ENCODE measurements at regions not wholly inside any gene's neighbourhood (a gene's known extent, or its start where the extent isn't known, plus 50 kb on each side); places are given as distances from the start of the nearest gene placed in this dataset.
"Not testable (repeated sequence)": the region's sequence is repeated elsewhere in the genome, so short reads cannot be mapped to it uniquely, and the experiment has no call there.

- no peak for DNase-seq (ENCODE audit: low spot score)
- H3K4me3 ChIP-seq (ENCODE audit: low read depth, low read length, poor library complexity, severe bottlenecking): no peak overlapping the region
- H3K36me3 ChIP-seq (ENCODE audit: insufficient read depth, low read length, poor library complexity, severe bottlenecking): no peaks in the 10 kb centered on the region
- H3K27ac ChIP-seq (ENCODE audit: low read depth, low read length, poor library complexity, severe bottlenecking): no peak overlapping the region
- peaks cover 5% of the 10 kb centered on the region for H3K9me3 ChIP-seq (ENCODE audit: low read depth, low read length, poor library complexity, severe bottlenecking)
- CTCF ChIA-PET: no interaction called here
- POLR2A ChIA-PET (ENCODE audit: low non-redundant PET): no interaction called here
- intact Hi-C loops (cut with micrococcal nuclease; ENCODE audit: unreplicated experiment): no loop called here
- H3K4me1 ChIP-seq (ENCODE audit: insufficient read depth, low read length, poor library complexity, severe bottlenecking): no peaks in the 10 kb centered on the region
- no TSS peak for BruUV-seq (replicated peaks)
- no peaks in the 10 kb centered on the region for H3K27me3 ChIP-seq (replicated peaks; ENCODE audit: insufficient read depth, low read depth, low read length, poor library complexity)
- TF ChIP-seq CTCF (conservative IDR thresholded peaks at IDR 0.05; ENCODE audit: low read depth, low read length) (no peak), EZH2 (IDR thresholded peaks at IDR 0.05; ENCODE audit: borderline replicate concordance, low read depth, low read length, poor library complexity, severe bottlenecking) (no peak)
Observed at GRCh38 chr7:9523579-9523978, 1090.2 kb downstream of the NXPH1 start.

GRCh38 chr7:9552431-9552830, 1119.0 kb downstream of the NXPH1 start:
- H3K4me3 ChIP-seq (ENCODE audit: low read depth, low read length, poor library complexity, severe bottlenecking); POLR2A ChIA-PET (ENCODE audit: low non-redundant PET); CTCF ChIA-PET; H3K36me3 ChIP-seq (ENCODE audit: insufficient read depth, low read length, poor library complexity, severe bottlenecking); H3K4me1 ChIP-seq (ENCODE audit: insufficient read depth, low read length, poor library complexity, severe bottlenecking); H3K27ac ChIP-seq (ENCODE audit: low read depth, low read length, poor library complexity, severe bottlenecking); intact Hi-C loops (cut with micrococcal nuclease; ENCODE audit: unreplicated experiment); DNase-seq (ENCODE audit: low spot score); BruUV-seq (replicated peaks); H3K9me3 ChIP-seq (ENCODE audit: low read depth, low read length, poor library complexity, severe bottlenecking); H3K27me3 ChIP-seq (replicated peaks; ENCODE audit: insufficient read depth, low read depth, low read length, poor library complexity): not testable (repeated sequence)

- CTCF ChIA-PET: no interaction called here
- Histone ChIP-seq H3K9me3 (ENCODE audit: low read depth, low read length, poor library complexity, severe bottlenecking) (no peaks in the 10 kb centered on the region), H3K27me3 (replicated peaks; ENCODE audit: insufficient read depth, low read depth, low read length, poor library complexity) (peaks cover 4% of the 10 kb centered on the region), H3K36me3 (ENCODE audit: insufficient read depth, low read length, poor library complexity, severe bottlenecking) (no peaks in the 10 kb centered on the region), H3K4me3 (ENCODE audit: low read depth, low read length, poor library complexity, severe bottlenecking) (no peak overlapping the region), H3K27ac (ENCODE audit: low read depth, low read length, poor library complexity, severe bottlenecking) (no peak overlapping the region), H3K4me1 (ENCODE audit: insufficient read depth, low read length, poor library complexity, severe bottlenecking) (no peaks in the 10 kb centered on the region)
- BruUV-seq (replicated peaks): no TSS peak
- DNase-seq (ENCODE audit: low spot score): no peak
- intact Hi-C loops (cut with micrococcal nuclease; ENCODE audit: unreplicated experiment): no loop called here
- POLR2A ChIA-PET (ENCODE audit: low non-redundant PET): no interaction called here
- no peak for TF ChIP-seq CTCF (conservative IDR thresholded peaks at IDR 0.05; ENCODE audit: low read depth, low read length)
- no peak for TF ChIP-seq EZH2 (IDR thresholded peaks at IDR 0.05; ENCODE audit: borderline replicate concordance, low read depth, low read length, poor library complexity, severe bottlenecking)
Observed at GRCh38 chr7:9557853-9558252, 1124.4 kb downstream of the NXPH1 start.

- BruUV-seq (replicated peaks): no TSS peak
- no peaks in the 10 kb centered on the region for H3K4me1 ChIP-seq (ENCODE audit: insufficient read depth, low read length, poor library complexity, severe bottlenecking)
- no peak for DNase-seq (ENCODE audit: low spot score)
- ChIA-PET POLR2A (ENCODE audit: low non-redundant PET) (no interaction called here), CTCF (no interaction called here)
- intact Hi-C loops (cut with micrococcal nuclease; ENCODE audit: unreplicated experiment): no loop called here
- TF ChIP-seq EZH2 (IDR thresholded peaks at IDR 0.05; ENCODE audit: borderline replicate concordance, low read depth, low read length, poor library complexity, severe bottlenecking) (no peak), CTCF (conservative IDR thresholded peaks at IDR 0.05; ENCODE audit: low read depth, low read length) (no peak)
- H3K9me3 ChIP-seq (ENCODE audit: low read depth, low read length, poor library complexity, severe bottlenecking): peaks cover 5% of the 10 kb centered on the region
- no peaks in the 10 kb centered on the region for H3K27me3 ChIP-seq (replicated peaks; ENCODE audit: insufficient read depth, low read depth, low read length, poor library complexity)
- no peaks in the 10 kb centered on the region for H3K36me3 ChIP-seq (ENCODE audit: insufficient read depth, low read length, poor library complexity, severe bottlenecking)
- H3K4me3 ChIP-seq (ENCODE audit: low read depth, low read length, poor library complexity, severe bottlenecking): no peak overlapping the region
- no peak overlapping the region for H3K27ac ChIP-seq (ENCODE audit: low read depth, low read length, poor library complexity, severe bottlenecking)
Observed at GRCh38 chr7:9575716-9576115, 1142.3 kb downstream of the NXPH1 start.
